Peyer's patch (tissue), 4 donors: ENCODE measurements at regions not wholly inside any gene's neighbourhood (a gene's known extent, or its start where the extent isn't known, plus 50 kb on each side); places are given as distances from the start of the nearest gene placed in this dataset.

Experiments
- POLR2A ChIP-seq, 2 donors: fragments of 450-650 bp; IDR thresholded peaks; one replicate each; pipeline ENCODE4 v1.5.1; 2017; ENCODE audit warnings: antibody characterized with exemption in 2 of 2, mild to moderate bottlenecking in 2 of 2, moderate library complexity in 2 of 2
- TF ChIP-seq, protein P1 (sequence below), 6 experiments: fragments of 450-650 bp in 4 of 6; fragments of 200-600 bp in 2 of 6; sonication (generic) in 1 of 6; IDR thresholded peaks; one replicate each; pipeline ENCODE4 v1.5.1; 2017 to 2019; ENCODE audit warnings: antibody characterized with exemption in 6 of 6, mild to moderate bottlenecking in 3 of 6, moderate library complexity in 1 of 6

GRCh38 chr5:107208867-107209266 is 461.9 kb downstream of the EFNA5 start:
- TF ChIP-seq POLR2A (IDR thresholded peaks at IDR 0.05), result no peak
- TF ChIP-seq, protein P1, sequence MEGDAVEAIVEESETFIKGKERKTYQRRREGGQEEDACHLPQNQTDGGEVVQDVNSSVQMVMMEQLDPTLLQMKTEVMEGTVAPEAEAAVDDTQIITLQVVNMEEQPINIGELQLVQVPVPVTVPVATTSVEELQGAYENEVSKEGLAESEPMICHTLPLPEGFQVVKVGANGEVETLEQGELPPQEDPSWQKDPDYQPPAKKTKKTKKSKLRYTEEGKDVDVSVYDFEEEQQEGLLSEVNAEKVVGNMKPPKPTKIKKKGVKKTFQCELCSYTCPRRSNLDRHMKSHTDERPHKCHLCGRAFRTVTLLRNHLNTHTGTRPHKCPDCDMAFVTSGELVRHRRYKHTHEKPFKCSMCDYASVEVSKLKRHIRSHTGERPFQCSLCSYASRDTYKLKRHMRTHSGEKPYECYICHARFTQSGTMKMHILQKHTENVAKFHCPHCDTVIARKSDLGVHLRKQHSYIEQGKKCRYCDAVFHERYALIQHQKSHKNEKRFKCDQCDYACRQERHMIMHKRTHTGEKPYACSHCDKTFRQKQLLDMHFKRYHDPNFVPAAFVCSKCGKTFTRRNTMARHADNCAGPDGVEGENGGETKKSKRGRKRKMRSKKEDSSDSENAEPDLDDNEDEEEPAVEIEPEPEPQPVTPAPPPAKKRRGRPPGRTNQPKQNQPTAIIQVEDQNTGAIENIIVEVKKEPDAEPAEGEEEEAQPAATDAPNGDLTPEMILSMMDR (IDR thresholded peaks at IDR 0.05), result no peak
